C4-2B (cell line): ENCODE measurements at regions not wholly inside any gene's neighbourhood (a gene's known extent, or its start where the extent isn't known, plus 50 kb on each side); places are given as distances from the start of the nearest gene placed in this dataset.

Experiments used
- ZFX ChIP-seq: fragments of 450-650 bp; IDR thresholded peaks from 2 replicates; pipeline ENCODE4 v1.6.1; 2017
- TF ChIP-seq, protein P1 (sequence below): fragments of 450-650 bp; conservative IDR thresholded peaks from 2 replicates; pipeline ENCODE4 v1.5.1; 2017; ENCODE audit warnings: mild to moderate bottlenecking

DNA sequence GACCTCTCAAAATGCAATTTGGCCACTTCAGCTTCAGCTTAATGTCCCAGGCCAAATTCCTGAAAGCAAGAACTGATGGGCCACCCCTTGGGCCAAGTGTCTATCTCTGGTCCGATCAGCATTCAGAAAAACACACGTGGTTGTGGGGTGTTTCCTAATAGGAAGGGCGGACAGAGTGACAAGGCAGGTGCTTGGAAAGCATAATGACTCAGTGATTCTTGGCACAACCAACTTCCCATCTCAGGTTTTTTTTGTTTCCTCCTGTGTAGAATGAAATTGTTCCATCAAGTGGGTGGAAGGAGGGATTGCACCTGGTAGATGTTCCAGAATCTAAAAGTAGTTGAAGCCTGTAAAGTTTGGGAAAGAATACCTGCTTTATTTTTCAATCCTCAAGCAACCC is 155.6 kb downstream of the HS3ST2 start:
- TF ChIP-seq, protein P1, sequence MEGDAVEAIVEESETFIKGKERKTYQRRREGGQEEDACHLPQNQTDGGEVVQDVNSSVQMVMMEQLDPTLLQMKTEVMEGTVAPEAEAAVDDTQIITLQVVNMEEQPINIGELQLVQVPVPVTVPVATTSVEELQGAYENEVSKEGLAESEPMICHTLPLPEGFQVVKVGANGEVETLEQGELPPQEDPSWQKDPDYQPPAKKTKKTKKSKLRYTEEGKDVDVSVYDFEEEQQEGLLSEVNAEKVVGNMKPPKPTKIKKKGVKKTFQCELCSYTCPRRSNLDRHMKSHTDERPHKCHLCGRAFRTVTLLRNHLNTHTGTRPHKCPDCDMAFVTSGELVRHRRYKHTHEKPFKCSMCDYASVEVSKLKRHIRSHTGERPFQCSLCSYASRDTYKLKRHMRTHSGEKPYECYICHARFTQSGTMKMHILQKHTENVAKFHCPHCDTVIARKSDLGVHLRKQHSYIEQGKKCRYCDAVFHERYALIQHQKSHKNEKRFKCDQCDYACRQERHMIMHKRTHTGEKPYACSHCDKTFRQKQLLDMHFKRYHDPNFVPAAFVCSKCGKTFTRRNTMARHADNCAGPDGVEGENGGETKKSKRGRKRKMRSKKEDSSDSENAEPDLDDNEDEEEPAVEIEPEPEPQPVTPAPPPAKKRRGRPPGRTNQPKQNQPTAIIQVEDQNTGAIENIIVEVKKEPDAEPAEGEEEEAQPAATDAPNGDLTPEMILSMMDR, result no peak
- TF ChIP-seq ZFX, result no peak
